ENCODE measurements at regions not wholly inside any gene's neighbourhood (a gene's known extent, or its start where the extent isn't known, plus 50 kb on each side); places are given as distances from the start of the nearest gene placed in this dataset.

GRCh38 chr2:215617060-215617824, 181.4 kb upstream of the FN1 start (continued):
- TF ChIP-seq ZNF546 (CRISPR knock-in tag; conservative IDR thresholded peaks at IDR 0.05) (no peak), ZNF687 (CRISPR knock-in tag; IDR thresholded peaks at IDR 0.05) (no peak), NR0B2 (CRISPR knock-in tag; IDR thresholded peaks at IDR 0.05) (no peak), JARID2 (CRISPR knock-in tag; IDR thresholded peaks at IDR 0.05; ENCODE audit: insufficient replicate concordance) (no peak), ETS1 (CRISPR knock-in tag; IDR thresholded peaks at IDR 0.05) (no peak), FOXA3 (CRISPR knock-in tag; IDR thresholded peaks at IDR 0.05) (peak; percentile 99), EZH2 (conservative IDR thresholded peaks at IDR 0.05; ENCODE audit: low read depth, low read length) (no peak), ZNF362 (CRISPR knock-in tag; IDR thresholded peaks at IDR 0.05; ENCODE audit: borderline replicate concordance) (peak; percentile 94; the same call in 1 of the 2 replicates), ZNF761 (CRISPR knock-in tag; conservative IDR thresholded peaks at IDR 0.05) (peak; percentile 94; the same call in 1 of the 2 replicates), ASH2L (IDR thresholded peaks at IDR 0.05; ENCODE audit: insufficient read length, low read depth, low read length) (peak; percentile 49), ZNF879 (CRISPR knock-in tag; IDR thresholded peaks at IDR 0.05) (no peak), ZNF20 (CRISPR knock-in tag; IDR thresholded peaks at IDR 0.05) (no peak)
- TF ChIP-seq, protein P1, sequence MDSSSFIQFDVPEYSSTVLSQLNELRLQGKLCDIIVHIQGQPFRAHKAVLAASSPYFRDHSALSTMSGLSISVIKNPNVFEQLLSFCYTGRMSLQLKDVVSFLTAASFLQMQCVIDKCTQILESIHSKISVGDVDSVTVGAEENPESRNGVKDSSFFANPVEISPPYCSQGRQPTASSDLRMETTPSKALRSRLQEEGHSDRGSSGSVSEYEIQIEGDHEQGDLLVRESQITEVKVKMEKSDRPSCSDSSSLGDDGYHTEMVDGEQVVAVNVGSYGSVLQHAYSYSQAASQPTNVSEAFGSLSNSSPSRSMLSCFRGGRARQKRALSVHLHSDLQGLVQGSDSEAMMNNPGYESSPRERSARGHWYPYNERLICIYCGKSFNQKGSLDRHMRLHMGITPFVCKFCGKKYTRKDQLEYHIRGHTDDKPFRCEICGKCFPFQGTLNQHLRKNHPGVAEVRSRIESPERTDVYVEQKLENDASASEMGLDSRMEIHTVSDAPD (CRISPR knock-in tag; IDR thresholded peaks at IDR 0.05) = peak; percentile 92
- TF ChIP-seq, protein P2, sequence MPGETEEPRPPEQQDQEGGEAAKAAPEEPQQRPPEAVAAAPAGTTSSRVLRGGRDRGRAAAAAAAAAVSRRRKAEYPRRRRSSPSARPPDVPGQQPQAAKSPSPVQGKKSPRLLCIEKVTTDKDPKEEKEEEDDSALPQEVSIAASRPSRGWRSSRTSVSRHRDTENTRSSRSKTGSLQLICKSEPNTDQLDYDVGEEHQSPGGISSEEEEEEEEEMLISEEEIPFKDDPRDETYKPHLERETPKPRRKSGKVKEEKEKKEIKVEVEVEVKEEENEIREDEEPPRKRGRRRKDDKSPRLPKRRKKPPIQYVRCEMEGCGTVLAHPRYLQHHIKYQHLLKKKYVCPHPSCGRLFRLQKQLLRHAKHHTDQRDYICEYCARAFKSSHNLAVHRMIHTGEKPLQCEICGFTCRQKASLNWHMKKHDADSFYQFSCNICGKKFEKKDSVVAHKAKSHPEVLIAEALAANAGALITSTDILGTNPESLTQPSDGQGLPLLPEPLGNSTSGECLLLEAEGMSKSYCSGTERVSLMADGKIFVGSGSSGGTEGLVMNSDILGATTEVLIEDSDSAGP (CRISPR knock-in tag; IDR thresholded peaks at IDR 0.05; ENCODE audit: borderline replicate concordance) = no peak; the same call in 1 of the 2 replicates
- TF ChIP-seq, protein P3, sequence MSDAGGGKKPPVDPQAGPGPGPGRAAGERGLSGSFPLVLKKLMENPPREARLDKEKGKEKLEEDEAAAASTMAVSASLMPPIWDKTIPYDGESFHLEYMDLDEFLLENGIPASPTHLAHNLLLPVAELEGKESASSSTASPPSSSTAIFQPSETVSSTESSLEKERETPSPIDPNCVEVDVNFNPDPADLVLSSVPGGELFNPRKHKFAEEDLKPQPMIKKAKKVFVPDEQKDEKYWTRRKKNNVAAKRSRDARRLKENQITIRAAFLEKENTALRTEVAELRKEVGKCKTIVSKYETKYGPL (CRISPR knock-in tag; IDR thresholded peaks at IDR 0.05) = 0 out of 2 replicates have a peak, but pooled peaks have one; percentile 42

Data from HepG2 (cell line).